ENCODE measurements at regions not wholly inside any gene's neighbourhood (a gene's known extent, or its start where the extent isn't known, plus 50 kb on each side); places are given as distances from the start of the nearest gene placed in this dataset.

DNA sequence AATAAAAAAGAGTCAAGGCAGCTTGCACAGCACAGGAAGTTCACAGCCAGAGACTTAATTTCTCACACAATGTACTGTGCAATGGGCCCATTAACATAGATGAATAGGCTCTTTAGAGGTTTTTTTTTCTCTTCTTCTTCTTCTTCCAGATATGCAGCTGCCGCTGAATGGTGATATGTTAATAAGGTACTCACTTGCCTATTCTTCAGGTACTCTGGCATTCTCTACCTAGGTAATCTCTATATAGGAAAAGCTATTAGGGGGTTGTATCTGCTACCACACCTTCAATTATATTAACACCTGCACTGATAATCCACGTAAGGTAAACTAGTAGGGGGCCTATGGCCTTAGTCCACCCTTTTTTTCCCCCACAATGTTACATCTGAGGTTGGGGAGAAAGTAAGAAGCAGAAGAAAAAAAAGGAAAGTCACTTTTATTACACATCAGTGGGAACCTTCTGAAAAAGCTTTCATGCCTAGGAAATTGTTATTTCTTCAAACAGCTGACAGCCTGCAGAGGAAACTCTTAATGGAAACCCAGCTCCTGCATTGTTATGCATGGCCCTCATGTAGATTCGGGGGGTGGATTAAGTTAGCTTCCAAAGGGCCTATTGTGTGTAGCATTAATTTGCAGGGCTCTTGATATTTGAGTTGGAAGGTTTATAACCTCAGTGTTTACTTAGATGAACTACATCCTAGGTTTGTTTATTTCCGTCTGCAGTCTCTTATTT lies 525.5 kb downstream of the ZIC1 start:
- DNase-seq (ENCODE audit: low read depth in 3 of 3), result no peak

DNA sequence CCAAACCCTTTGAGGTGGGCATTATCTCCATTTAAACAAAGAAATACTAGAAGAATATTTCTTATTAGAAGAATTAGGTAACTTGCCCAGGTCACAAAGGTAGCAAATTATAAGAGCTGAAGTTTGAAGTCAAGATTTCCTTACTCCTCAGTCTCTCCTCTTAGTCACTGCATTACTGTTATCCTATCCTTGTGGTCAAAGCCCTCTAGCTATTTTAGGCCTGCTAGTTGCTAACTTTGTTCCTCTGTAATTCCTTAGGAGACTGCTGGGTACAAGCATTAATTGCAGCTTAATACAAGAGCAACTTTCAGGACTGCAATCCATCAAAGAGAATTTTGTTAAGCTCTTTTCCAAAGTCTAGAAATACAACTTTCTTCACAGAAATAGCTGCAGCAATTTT lies 528.2 kb downstream of the ZIC1 start:
- no peak for DNase-seq (ENCODE audit: low read depth in 3 of 3)

GRCh38 chr3:147937891-147938290 lies 528.7 kb downstream of the ZIC1 start:
- DNase-seq (ENCODE audit: low read depth in 3 of 3), result no peak

DNA sequence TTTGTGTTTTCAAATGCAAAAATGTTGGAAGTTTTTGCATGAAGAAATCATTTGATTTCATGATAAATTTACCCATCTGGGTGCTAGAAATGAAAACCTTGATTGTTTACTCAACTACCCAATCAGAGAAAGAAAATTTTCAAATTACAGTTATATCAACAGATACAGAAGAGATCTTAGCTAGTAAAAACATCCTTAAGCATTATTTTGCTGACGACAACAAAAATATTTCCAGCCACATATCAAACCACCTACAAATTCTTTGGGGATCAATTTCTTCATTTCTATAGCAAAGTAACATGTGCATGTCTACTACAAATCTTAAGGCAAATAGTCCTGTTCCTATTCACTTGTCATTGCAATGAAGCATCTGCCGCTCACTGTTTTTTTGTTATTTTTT lies 530.3 kb downstream of the ZIC1 start:
- no peak for DNase-seq (ENCODE audit: low read depth in 3 of 3)

DNA sequence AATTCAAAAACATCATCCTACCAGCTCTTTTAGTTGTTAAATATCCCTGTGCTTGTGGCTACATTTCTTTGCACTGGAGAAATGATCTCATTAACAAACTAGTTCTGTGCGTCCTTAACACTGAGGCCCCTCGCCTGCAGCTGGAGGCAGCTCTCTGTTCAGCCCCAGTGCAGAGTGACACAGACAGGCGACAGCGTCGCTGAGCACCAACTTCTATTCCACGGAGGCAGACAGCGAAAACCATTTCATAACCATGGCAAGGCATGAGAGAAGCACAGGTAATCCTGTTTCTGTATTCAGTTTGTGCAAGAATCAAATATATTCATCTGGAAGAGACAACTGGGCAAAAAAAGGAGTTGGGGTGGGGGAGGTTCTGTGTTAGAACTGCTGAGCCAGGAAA lies 530.7 kb downstream of the ZIC1 start:
- DNase-seq (ENCODE audit: low read depth in 3 of 3), result no peak

GRCh38 chr3:147940405-147941193 lies 531.4 kb downstream of the ZIC1 start:
- DNase-seq (ENCODE audit: low read depth in 3 of 3), result no peak

GRCh38 chr3:147941969-147942368 lies 532.8 kb downstream of the ZIC1 start:
- DNase-seq (ENCODE audit: low read depth in 3 of 3), result no peak

DNA sequence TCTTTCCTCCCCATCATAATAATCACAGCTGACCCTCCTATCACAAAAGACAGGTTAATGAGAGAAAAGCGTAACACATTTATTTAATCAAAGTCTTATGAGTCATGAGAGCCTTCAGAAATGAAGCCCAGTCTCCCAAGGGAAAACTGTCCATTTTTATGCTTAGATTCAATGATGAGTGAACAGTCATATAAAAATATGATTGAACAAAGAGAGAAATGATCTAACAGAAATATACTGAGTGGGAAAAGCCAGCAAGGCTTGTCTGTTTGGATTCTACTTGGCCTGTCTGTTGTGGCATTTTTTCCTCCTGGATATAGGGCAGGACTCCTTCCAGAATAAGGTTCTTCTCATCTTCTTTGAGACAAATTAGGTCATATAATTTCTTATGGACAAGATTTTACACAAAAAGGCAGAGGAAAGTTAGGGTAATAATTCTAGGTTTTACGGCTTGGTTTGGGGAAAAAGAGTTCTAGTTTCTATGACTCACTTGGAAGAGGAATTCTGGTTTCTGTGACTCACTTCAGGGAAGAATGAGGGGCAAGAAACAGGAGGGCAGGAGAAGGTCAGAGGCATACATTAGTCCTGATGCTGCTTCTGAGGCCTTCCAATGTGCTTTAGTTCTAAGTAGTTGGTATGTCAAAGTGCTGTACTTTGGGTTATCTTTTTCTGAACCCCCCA lies 534.2 kb downstream of the ZIC1 start:
- no peak for DNase-seq (ENCODE audit: low read depth in 3 of 3)

DNA sequence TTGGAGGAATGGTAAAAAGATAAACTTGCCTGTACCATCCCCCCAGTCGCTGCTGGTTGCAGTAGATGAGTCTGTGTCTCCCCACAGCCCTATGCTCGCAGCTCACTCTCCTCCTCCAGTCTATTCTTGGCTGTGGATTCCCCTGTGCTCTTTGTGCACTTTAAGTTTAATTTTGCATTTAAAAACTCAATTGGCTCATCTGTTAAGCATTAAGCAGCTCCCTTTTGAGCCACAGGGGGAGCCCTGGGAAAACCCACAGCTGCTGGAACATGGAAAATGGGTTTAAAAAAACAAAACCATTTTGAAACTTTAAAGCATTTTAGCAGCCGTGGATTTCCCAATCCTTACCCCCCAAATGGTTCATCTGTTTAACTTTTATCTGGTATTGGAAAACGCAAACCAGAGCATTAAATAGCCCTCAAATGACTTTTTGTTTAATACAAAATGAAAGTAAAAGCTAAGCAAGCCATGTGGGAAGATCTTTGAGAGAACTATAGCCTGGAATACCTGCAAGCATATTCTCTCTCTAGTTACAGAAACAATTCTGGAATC lies 536.9 kb downstream of the ZIC1 start:
- DNase-seq (ENCODE audit: low read depth in 3 of 3), result no peak

- no peak for DNase-seq (ENCODE audit: low read depth in 3 of 3)
Measured at GRCh38 chr3:147956615-147957014, 547.5 kb downstream of the ZIC1 start.

DNA sequence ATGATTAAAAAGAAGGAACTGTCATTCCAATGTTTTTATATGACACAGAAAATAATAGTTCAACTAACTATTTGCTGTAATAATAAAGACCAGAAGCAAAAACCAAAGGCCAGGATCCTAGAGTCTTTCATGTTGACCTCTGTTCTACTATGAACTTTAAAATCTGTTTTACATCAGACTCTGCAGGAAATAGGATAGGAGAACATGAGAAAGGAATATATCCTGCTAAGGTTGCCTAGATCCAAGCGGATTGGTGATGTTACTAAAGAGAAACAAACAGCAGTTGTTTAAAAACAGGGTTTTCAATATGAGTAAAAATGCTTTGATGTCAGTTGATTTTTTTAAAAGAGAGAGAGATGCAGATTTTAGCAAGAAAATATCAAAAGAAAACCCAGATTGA lies 549.6 kb downstream of the ZIC1 start:
- no peak for DNase-seq (ENCODE audit: low read depth in 3 of 3)

- no peak for DNase-seq (ENCODE audit: low read depth in 3 of 3)
Measured at GRCh38 chr3:147960786-147961185, 551.6 kb downstream of the ZIC1 start.

- DNase-seq (ENCODE audit: low read depth in 3 of 3), result no peak
Measured at GRCh38 chr3:147962408-147963164, 553.4 kb downstream of the ZIC1 start.

- DNase-seq (ENCODE audit: low read depth in 3 of 3), result no peak
Measured at GRCh38 chr3:147963711-147964110, 554.5 kb downstream of the ZIC1 start.

GRCh38 chr3:147975165-147975564 lies 566.0 kb downstream of the ZIC1 start:
- no peak for DNase-seq (ENCODE audit: low read depth in 3 of 3)

GRCh38 chr3:147977001-147977400 lies 567.8 kb downstream of the ZIC1 start:
- no peak for DNase-seq (ENCODE audit: low read depth in 3 of 3)

GRCh38 chr3:147987549-147987948 lies 578.4 kb downstream of the ZIC1 start:
- no peak for DNase-seq (ENCODE audit: low read depth in 3 of 3)

DNA sequence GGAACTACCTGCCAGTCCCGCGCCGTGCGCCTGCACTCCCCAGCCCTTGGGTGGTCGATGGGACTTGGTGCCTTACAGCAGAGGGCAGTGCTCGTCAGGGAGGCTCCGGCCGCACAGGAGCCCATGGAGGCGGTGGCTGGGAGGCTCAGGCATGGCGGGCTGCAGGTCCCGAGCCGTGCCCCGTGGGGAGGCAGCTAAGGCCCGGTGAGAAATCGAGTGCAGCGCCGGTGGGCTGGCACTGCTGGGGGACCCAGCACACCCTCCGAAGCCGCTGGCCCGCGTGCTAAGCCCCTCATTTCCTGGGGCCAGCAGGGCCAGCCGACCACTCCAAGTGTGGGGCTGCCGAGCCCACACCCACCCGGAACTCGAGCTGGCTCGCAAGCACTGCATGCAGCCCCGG lies 580.2 kb downstream of the ZIC1 start:
- no peak for DNase-seq (ENCODE audit: low read depth in 3 of 3)

- no peak for DNase-seq (ENCODE audit: low read depth in 3 of 3)
Measured at GRCh38 chr3:148002705-148003205, 593.6 kb downstream of the ZIC1 start.

- DNase-seq (ENCODE audit: low read depth in 3 of 3), result no peak
Measured at GRCh38 chr3:148004331-148004730, 595.2 kb downstream of the ZIC1 start.

- no peak for DNase-seq (ENCODE audit: low read depth in 3 of 3)
Measured at GRCh38 chr3:148005456-148005855, 596.3 kb downstream of the ZIC1 start.

GRCh38 chr3:148006508-148006907 lies 597.3 kb downstream of the ZIC1 start:
- no peak for DNase-seq (ENCODE audit: low read depth in 3 of 3)
